ENCODE measurements at regions not wholly inside any gene's neighbourhood (a gene's known extent, or its start where the extent isn't known, plus 50 kb on each side); places are given as distances from the start of the nearest gene placed in this dataset.

- ATAC-seq (ENCODE audit: low FRiP score) (no peak), DNase-seq (ENCODE audit: low spot score) (no peak)
- no peak for TF ChIP-seq CTCF (IDR thresholded peaks at IDR 0.05)
Observed at GRCh38 chr13:57988276-57988675, 356.7 kb downstream of the PCDH17 start.

DNA sequence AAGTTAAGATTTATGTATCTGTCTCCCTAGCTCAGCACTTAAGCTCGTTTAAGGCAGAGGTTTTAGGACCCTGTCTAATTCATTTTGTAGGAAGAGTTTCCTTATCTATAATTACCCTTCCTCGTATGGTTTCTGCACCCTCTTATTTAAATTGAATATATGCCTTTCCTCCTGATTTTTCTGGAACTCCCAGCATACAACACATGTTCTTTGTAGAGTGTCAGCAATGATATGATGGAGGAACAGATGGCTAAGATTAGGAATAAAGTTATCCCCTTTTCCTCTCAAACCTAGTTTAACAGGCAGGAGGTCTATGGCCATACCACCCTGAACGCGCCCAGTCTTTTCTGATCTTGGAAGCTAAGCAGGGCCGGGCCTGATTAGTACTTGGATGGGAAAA lies 359.5 kb downstream of the PCDH17 start:
- no peak for DNase-seq (ENCODE audit: low spot score)

DNA sequence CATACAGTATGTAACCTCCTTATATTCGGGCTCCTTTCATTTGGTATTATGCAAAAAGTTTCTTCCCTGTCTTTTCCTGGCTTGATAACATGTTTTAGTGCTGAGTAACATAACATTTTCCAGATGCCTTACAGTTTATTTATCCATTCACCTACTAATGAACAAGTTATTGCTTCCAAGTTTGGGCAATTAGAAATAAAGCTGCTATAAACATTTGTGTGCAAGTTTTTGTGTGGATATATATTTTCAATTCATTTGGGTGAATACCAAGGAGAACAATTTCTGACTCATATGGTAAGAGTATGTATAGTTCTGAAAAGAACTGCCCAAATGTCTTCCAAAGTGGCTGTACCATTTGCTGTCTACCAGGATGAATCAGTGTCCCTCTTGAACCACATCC lies 360.9 kb downstream of the PCDH17 start:
- DNase-seq (ENCODE audit: low spot score) (no peak), ATAC-seq (ENCODE audit: low FRiP score) (no peak)
- TF ChIP-seq CTCF (IDR thresholded peaks at IDR 0.05): no peak

More for the DNA sequence above, 359.5 kb downstream of the PCDH17 start:
- ATAC-seq (ENCODE audit: low FRiP score): no peak
- no peak for TF ChIP-seq CTCF (IDR thresholded peaks at IDR 0.05)

- ATAC-seq (ENCODE audit: low FRiP score) (no peak), DNase-seq (ENCODE audit: low spot score) (no peak)
- no peak for TF ChIP-seq CTCF (IDR thresholded peaks at IDR 0.05)
Observed at GRCh38 chr13:57996717-57997116, 365.2 kb downstream of the PCDH17 start.

- ATAC-seq (ENCODE audit: low FRiP score): no peak
- no peak for TF ChIP-seq CTCF (IDR thresholded peaks at IDR 0.05)
- no peak for DNase-seq (ENCODE audit: low spot score)
Observed at GRCh38 chr13:58004751-58005150, 373.2 kb downstream of the PCDH17 start.

DNA sequence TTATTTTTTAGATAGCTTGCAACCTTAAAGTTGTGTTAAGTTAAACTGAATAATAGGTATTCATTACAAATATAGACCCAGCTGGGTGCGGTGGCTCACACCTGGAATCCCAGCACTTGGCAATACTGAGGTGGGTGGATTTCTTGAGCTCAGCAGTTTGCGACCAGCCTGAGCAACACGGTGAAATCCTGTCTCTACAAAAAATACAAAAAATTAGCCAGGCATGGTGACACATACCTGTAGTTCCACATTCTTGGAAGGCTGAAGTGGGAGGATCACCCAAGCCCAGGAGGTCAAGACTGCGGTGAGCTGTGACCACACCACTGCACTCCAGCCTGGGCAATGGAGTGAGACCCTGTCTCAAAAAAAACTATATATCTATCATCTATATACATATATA lies 386.5 kb downstream of the PCDH17 start:
- DNase-seq (ENCODE audit: low spot score): no peak
- TF ChIP-seq CTCF (IDR thresholded peaks at IDR 0.05): no peak
- ATAC-seq (ENCODE audit: low FRiP score): no peak

- no peak for DNase-seq (ENCODE audit: low spot score)
- ATAC-seq (ENCODE audit: low FRiP score): no peak
- no peak for TF ChIP-seq CTCF (IDR thresholded peaks at IDR 0.05)
Observed at GRCh38 chr13:58018865-58019264, 387.3 kb downstream of the PCDH17 start.
